ENCODE measurements at regions not wholly inside any gene's neighbourhood (a gene's known extent, or its start where the extent isn't known, plus 50 kb on each side); places are given as distances from the start of the nearest gene placed in this dataset.

DNA sequence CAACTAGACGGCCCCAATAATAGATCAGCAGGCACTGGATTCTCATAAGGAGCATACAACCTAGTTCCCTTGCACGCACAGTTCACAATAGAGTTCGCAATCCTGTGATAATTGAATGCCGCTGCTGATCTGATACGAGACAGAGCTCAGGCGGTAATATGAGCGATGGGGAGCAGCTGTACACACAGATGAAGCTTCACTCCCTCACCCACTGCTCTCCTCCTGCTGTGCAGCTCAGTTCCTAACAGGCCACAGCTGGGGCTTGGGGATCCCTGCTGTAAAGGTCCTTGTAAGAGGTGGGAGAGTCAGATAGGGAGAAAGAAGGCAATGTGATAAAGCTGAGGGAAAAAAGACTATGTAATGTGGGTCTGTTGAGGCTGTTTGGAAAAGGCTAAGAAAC is 577.5 kb downstream of the RBFOX1 start:
- no peak overlapping the region for H3K4me3 Mint-ChIP-seq
- H3K4me2 ChIP-seq (replicated peaks; ENCODE audit: low read depth, low read length, poor library complexity, severe bottlenecking) = no peak overlapping the region
- no peak overlapping the region for H3K4me3 ChIP-seq (ENCODE audit: control extremely low read depth in 1 of 5, extremely low read depth in 1 of 5, insufficient read depth in 1 of 5, low read depth in 2 of 5, low read length in 4 of 5)
- H4K20me1 ChIP-seq (ENCODE audit: control insufficient read depth, insufficient read depth, low read length, poor library complexity, severe bottlenecking) = no peaks in the 10 kb centered on the region
- H3K9me3 ChIP-seq (ENCODE audit: control extremely low read depth in 1 of 3, control insufficient read depth in 2 of 3, insufficient read depth in 1 of 3, low read length in 2 of 3) = peaks cover 0 to 3% (median 0%) of the 10 kb centered on the region in 3 donors
- H2AFZ ChIP-seq (ENCODE audit: insufficient read depth, low read depth, low read length, poor library complexity, severe bottlenecking) = no peak overlapping the region
- H3K27me3 Mint-ChIP-seq = no peaks in the 10 kb centered on the region
- H3K79me2 ChIP-seq (ENCODE audit: control insufficient read depth, insufficient read depth, low read length) = no peaks in the 10 kb centered on the region
- 97% methylated on average over 5 of the region's 7 CpGs for WGBS (ENCODE audit: insufficient coverage)
- no peaks in the 10 kb centered on the region for H3K27me3 ChIP-seq (replicated peaks in 1 of 4; ENCODE audit: control extremely low read depth in 1 of 4, control insufficient read depth in 3 of 4, insufficient read depth in 4 of 4, low read length in 3 of 4)
- no peak overlapping the region for H3K27ac ChIP-seq (ENCODE audit: low read length in 2 of 2)
- ChIA-PET CTCF (no interaction called here), POLR2A (no interaction called here)
- no peak for TF ChIP-seq EZH2 (IDR thresholded peaks at IDR 0.05; ENCODE audit: borderline replicate concordance, insufficient read depth, low read depth, low read length, poor library complexity, severe bottlenecking)
- TF ChIP-seq, protein P1, sequence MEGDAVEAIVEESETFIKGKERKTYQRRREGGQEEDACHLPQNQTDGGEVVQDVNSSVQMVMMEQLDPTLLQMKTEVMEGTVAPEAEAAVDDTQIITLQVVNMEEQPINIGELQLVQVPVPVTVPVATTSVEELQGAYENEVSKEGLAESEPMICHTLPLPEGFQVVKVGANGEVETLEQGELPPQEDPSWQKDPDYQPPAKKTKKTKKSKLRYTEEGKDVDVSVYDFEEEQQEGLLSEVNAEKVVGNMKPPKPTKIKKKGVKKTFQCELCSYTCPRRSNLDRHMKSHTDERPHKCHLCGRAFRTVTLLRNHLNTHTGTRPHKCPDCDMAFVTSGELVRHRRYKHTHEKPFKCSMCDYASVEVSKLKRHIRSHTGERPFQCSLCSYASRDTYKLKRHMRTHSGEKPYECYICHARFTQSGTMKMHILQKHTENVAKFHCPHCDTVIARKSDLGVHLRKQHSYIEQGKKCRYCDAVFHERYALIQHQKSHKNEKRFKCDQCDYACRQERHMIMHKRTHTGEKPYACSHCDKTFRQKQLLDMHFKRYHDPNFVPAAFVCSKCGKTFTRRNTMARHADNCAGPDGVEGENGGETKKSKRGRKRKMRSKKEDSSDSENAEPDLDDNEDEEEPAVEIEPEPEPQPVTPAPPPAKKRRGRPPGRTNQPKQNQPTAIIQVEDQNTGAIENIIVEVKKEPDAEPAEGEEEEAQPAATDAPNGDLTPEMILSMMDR (IDR thresholded peaks at IDR 0.05) = no peak
- no peaks in the 10 kb centered on the region for H3K9me3 Mint-ChIP-seq (ENCODE audit: insufficient read depth)
- ATAC-seq (ENCODE audit: low read depth) (no peak), DNase-seq (no peak)
- no peak overlapping the region for H3K27ac Mint-ChIP-seq
- no peaks in the 10 kb centered on the region for H3K4me1 Mint-ChIP-seq
- intact Hi-C loops (cut with micrococcal nuclease) = no loop called here
- H3K36me3 ChIP-seq (replicated peaks in 1 of 2; ENCODE audit: control extremely low read depth in 1 of 2, control insufficient read depth in 1 of 2, extremely low read depth in 1 of 2, insufficient read depth in 2 of 2, low read length in 1 of 2) = no peaks in the 10 kb centered on the region
- no peak overlapping the region for H3K9ac ChIP-seq (ENCODE audit: low read length)
- H3K4me1 ChIP-seq (ENCODE audit: control insufficient read depth in 2 of 2, insufficient read depth in 2 of 2, low read length in 2 of 2) = no peaks in the 10 kb centered on the region

DNA sequence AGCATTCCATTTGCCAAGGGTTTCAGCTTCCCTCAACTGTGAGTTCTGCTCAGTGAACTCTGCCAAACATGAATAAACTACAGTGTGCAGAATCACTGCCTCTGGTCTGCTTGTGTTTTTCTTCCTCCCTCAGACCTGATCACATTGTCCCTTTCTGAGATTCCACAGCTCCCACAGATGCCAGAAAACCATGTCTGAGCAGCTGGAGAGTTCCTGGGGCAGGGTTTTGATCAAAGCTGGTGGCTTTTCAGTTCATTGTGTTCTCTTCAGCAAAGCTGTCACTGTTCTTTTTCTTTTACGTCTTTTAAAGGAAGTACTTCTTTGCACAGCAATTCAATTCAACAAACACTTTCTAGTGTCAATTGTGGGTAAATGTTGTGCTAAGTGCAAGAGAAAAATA is 555.8 kb downstream of the RBFOX1 start:
- Mint-ChIP-seq H3K27ac (no peak overlapping the region), H3K4me3 (no peak overlapping the region), H3K4me1 (no peaks in the 10 kb centered on the region), H3K9me3 (ENCODE audit: insufficient read depth) (no peaks in the 10 kb centered on the region), H3K27me3 (no peaks in the 10 kb centered on the region)
- Histone ChIP-seq H3K9ac (ENCODE audit: low read length) (no peak overlapping the region), H3K27me3 (replicated peaks in 1 of 4; ENCODE audit: control extremely low read depth in 1 of 4, control insufficient read depth in 3 of 4, insufficient read depth in 4 of 4, low read length in 3 of 4) (no peaks in the 10 kb centered on the region), H3K4me1 (ENCODE audit: control insufficient read depth in 2 of 2, insufficient read depth in 2 of 2, low read length in 2 of 2) (no peaks in the 10 kb centered on the region), H3K4me2 (replicated peaks; ENCODE audit: low read depth, low read length, poor library complexity, severe bottlenecking) (no peak overlapping the region), H4K20me1 (ENCODE audit: control insufficient read depth, insufficient read depth, low read length, poor library complexity, severe bottlenecking) (no peaks in the 10 kb centered on the region), H2AFZ (ENCODE audit: insufficient read depth, low read depth, low read length, poor library complexity, severe bottlenecking) (no peak overlapping the region), H3K27ac (ENCODE audit: low read length in 2 of 2) (no peak overlapping the region), H3K79me2 (ENCODE audit: control insufficient read depth, insufficient read depth, low read length) (no peaks in the 10 kb centered on the region), H3K4me3 (ENCODE audit: control extremely low read depth in 1 of 5, extremely low read depth in 1 of 5, insufficient read depth in 1 of 5, low read depth in 2 of 5, low read length in 4 of 5) (no peak overlapping the region), H3K36me3 (replicated peaks in 1 of 2; ENCODE audit: control extremely low read depth in 1 of 2, control insufficient read depth in 1 of 2, extremely low read depth in 1 of 2, insufficient read depth in 2 of 2, low read length in 1 of 2) (no peaks in the 10 kb centered on the region), H3K9me3 (ENCODE audit: control extremely low read depth in 1 of 3, control insufficient read depth in 2 of 3, insufficient read depth in 1 of 3, low read length in 2 of 3) (no peaks in the 10 kb centered on the region)
- no CpG with 5 or more reads among the region's 1 CpG for WGBS (ENCODE audit: insufficient coverage)
- TF ChIP-seq, protein P1 (IDR thresholded peaks at IDR 0.05) = no peak
- no peak for TF ChIP-seq EZH2 (IDR thresholded peaks at IDR 0.05; ENCODE audit: borderline replicate concordance, insufficient read depth, low read depth, low read length, poor library complexity, severe bottlenecking)
- intact Hi-C loops (cut with micrococcal nuclease) = no loop called here
- ChIA-PET CTCF (no interaction called here), POLR2A (no interaction called here)
- no peak for DNase-seq
- ATAC-seq (ENCODE audit: low read depth) = no peak
